ENCODE measurements at regions not wholly inside any gene's neighbourhood (a gene's known extent, or its start where the extent isn't known, plus 50 kb on each side); places are given as distances from the start of the nearest gene placed in this dataset.

DNA sequence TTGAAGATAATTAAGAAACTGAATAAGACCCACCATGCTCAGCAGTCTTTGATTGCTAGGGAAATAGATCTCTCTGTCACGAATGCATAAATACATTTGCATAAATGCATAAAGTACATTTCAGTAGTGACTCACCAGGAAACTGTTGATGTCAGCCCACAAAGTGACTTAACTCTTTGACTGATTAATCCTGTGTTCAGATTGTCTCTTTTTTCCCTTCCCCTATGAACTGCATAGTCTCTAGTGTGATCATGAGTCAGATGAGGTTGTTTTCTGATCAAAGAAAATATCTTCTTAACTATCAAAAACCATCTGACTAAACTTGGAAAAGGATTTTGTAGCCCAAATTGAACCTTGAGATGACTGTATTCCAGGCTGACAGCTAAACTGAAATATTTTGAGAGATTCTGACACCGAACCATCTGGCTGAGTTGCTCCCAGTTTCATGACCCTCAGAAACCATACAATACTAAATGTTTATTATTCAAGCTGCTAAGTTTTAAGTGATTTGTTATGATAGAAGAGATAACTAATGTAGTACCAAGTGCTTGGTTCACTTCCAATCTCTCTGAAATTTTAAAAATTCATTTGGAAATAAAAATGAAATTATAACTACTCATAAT, 1381.5 kb upstream of the AGA start:
- intact Hi-C loops (cut with DNase I; ENCODE audit: low total_unique reads) = no loop called here
- H3K4me3 ChIP-seq (ENCODE audit: low read depth, poor library complexity, severe bottlenecking) = no peak overlapping the region
- no peak for DNase-seq (ENCODE audit: low spot score in 2 of 2)
- TF ChIP-seq, protein P1, sequence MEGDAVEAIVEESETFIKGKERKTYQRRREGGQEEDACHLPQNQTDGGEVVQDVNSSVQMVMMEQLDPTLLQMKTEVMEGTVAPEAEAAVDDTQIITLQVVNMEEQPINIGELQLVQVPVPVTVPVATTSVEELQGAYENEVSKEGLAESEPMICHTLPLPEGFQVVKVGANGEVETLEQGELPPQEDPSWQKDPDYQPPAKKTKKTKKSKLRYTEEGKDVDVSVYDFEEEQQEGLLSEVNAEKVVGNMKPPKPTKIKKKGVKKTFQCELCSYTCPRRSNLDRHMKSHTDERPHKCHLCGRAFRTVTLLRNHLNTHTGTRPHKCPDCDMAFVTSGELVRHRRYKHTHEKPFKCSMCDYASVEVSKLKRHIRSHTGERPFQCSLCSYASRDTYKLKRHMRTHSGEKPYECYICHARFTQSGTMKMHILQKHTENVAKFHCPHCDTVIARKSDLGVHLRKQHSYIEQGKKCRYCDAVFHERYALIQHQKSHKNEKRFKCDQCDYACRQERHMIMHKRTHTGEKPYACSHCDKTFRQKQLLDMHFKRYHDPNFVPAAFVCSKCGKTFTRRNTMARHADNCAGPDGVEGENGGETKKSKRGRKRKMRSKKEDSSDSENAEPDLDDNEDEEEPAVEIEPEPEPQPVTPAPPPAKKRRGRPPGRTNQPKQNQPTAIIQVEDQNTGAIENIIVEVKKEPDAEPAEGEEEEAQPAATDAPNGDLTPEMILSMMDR (IDR thresholded peaks at IDR 0.05) = no peak
- no peak for TF ChIP-seq POLR2A (IDR thresholded peaks at IDR 0.05)
- WGBS, 2 donors = 53 to 61% methylated on average over 2 of the region's 2 CpGs

DNA sequence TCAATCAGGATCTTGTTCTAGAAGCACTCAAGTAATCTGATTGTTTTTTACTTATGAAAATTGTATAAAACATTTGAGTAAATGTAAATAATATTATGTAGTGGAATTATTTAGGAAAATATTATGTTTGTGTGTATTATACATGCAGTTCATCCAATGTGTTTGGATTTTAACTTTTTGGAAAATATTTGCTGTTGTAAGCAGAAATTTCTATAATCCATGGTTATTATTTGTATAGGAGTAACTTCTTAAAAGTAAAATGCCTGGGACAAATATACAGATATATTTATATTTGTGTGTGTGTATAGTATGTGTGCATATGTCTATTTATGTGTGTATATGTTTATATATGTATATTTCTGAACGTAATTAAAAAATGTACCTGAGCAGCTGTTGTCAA, 1394.6 kb upstream of the AGA start:
- WGBS, 2 donors = 81 to 83% methylated on average over 1 of the region's 1 CpG
- intact Hi-C loops (cut with DNase I; ENCODE audit: low total_unique reads) = no loop called here
- no peak overlapping the region for H3K4me3 ChIP-seq (ENCODE audit: low read depth, poor library complexity, severe bottlenecking)
- DNase-seq (ENCODE audit: low spot score in 2 of 2) = no peak
- TF ChIP-seq POLR2A (IDR thresholded peaks at IDR 0.05) = no peak
- TF ChIP-seq, protein P1 (IDR thresholded peaks at IDR 0.05) = no peak

DNA sequence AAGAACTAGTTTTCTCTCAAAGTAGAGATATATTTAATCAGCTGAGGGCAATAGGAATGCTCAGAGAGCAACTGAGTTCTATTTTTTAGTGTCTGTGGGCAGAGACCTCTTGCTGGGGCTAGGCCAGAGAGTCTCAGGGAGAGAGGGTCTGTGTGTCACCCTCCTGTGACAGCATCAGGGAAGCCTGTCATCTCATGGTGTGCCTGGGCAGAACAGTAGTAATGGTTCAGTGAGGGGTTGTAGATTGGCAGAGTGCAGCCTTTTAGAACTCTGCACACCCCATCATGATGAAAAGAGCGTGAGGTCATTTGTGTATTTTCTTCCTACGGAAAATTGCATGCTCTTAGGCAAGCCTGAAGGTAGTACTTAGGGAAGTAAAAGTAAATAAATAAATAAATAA, 1396.5 kb upstream of the AGA start:
- intact Hi-C loops (cut with DNase I; ENCODE audit: low total_unique reads) = no loop called here
- DNase-seq (ENCODE audit: low spot score in 2 of 2) = no peak
- WGBS, 2 donors = 86 to 89% methylated on average over 2 of the region's 2 CpGs
- no peak overlapping the region for H3K4me3 ChIP-seq (ENCODE audit: low read depth, poor library complexity, severe bottlenecking)
- TF ChIP-seq, protein P1 (IDR thresholded peaks at IDR 0.05) = no peak
- no peak for TF ChIP-seq POLR2A (IDR thresholded peaks at IDR 0.05)

DNA sequence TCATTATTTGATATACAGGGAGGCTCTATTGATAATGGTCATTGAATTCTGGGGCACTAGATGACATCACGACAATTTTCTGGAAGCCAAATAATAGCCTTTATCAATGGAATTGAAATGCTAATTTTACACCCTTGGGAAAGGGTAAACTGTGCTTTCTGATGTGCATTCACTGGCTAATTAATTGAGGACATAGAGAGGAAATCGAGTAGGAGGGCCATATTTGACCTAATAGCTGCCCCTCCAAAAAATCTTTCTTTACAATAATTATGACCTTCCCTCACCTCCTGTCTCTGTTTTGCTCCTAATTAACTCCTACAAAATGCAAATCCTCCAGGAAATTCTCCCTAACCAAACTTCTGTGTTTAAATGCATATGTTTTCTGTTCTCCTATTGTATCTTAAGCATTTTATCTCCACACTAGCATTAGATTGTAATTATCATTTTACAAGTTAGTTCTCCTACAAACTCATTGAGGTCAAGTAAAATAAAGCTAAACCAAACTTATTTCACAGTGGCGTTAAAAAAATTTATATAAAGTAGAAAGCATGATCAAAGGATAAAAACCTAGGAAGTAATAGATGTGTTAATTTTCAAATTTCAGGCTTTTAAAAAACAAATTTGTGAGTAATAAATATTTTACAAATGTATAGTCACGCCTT, 1414.0 kb upstream of the AGA start:
- 64 to 65% methylated on average over 4 of the region's 4 CpGs for WGBS, 2 donors
- TF ChIP-seq POLR2A (IDR thresholded peaks at IDR 0.05) = no peak
- TF ChIP-seq, protein P1 (IDR thresholded peaks at IDR 0.05) = no peak
- no peak for DNase-seq (ENCODE audit: low spot score in 2 of 2)
- H3K4me3 ChIP-seq (ENCODE audit: low read depth, poor library complexity, severe bottlenecking) = no peak overlapping the region
- intact Hi-C loops (cut with DNase I; ENCODE audit: low total_unique reads) = no loop called here

DNA sequence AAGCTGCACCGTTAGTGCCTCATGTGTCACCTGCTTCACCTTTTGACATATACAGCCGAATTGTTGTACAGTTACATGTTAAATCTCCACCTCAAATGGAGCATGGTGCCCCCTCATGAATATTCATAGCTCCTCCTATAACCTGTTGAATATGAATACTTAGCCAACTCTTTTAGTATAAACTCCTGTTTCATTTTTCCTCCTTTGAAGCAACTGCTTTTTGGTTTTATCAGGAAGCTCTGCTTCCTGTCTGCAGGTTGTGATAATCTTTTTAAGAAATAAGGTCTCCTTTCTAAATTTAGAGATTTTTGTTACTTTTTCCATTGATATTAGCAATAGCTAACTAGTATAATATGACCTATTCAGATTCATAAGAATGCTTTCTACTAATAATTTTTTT, 1429.2 kb upstream of the AGA start:
- 69 to 76% methylated on average over 2 of the region's 2 CpGs for WGBS, 2 donors
- H3K4me3 ChIP-seq (ENCODE audit: low read depth, poor library complexity, severe bottlenecking) = no peak overlapping the region
- TF ChIP-seq, protein P1 (IDR thresholded peaks at IDR 0.05) = no peak
- no peak for TF ChIP-seq POLR2A (IDR thresholded peaks at IDR 0.05)
- DNase-seq (ENCODE audit: low spot score in 2 of 2) = no peak
- intact Hi-C loops (cut with DNase I; ENCODE audit: low total_unique reads) = no loop called here
